Bronchial epithelial cell (primary cell): ENCODE measurements at regions not wholly inside any gene's neighbourhood (a gene's known extent, or its start where the extent isn't known, plus 50 kb on each side); places are given as distances from the start of the nearest gene placed in this dataset.

ENCODE experiments used
- DNase-seq: peaks from one replicate; pipeline ENCODE4 v3.0.0-alpha.2; 2010; ENCODE audit warnings: low read depth
- FAIRE-seq: peaks from 2 replicates; lab custom pipeline; 2011; peaks lifted over from hg19 to GRCh38; lab: Jason Lieb, UNC
- H3K27me3 ChIP-seq: 2 replicates; pipeline ENCODE4 v1.5.1; 2011; ENCODE audit warnings: low read length; ENCODE audit not compliant: control insufficient read depth, insufficient read depth
- H3K36me3 ChIP-seq: 2 replicates; pipeline ENCODE4 v1.5.1; 2011; ENCODE audit warnings: low read length; ENCODE audit not compliant: control insufficient read depth, insufficient read depth
- H3K4me3 ChIP-seq: 2 replicates; pipeline ENCODE4 v1.5.1; 2011; ENCODE audit warnings: mild to moderate bottlenecking, low read depth, low read length, control low read depth
- CTCF ChIP-seq: IDR thresholded peaks from 2 replicates; pipeline ENCODE4 v1.5.1; 2011; ENCODE audit warnings: mild to moderate bottlenecking, moderate library complexity, low read length, control low read depth, inconsistent platforms; ENCODE audit not compliant: insufficient read depth, severe bottlenecking

GRCh38 chr2:20150110-20150706 lies 74.7 kb downstream of the SDC1 start:
- FAIRE-seq (no peak), DNase-seq (no peak)
- Histone ChIP-seq H3K27me3 (no peaks in the 10 kb centered on the region), H3K4me3 (no peak overlapping the region), H3K36me3 (no peaks in the 10 kb centered on the region)
- no peak for TF ChIP-seq CTCF

GRCh38 chr2:20149703-20150030 lies 75.3 kb downstream of the SDC1 start:
- H3K27me3 ChIP-seq: no peaks in the 10 kb centered on the region
- no peak for TF ChIP-seq CTCF
- FAIRE-seq: no peak

GRCh38 chr2:20148923-20149702 lies 75.8 kb downstream of the SDC1 start:
- Histone ChIP-seq H3K36me3 (no peaks in the 10 kb centered on the region), H3K4me3 (no peak overlapping the region), H3K27me3 (no peaks in the 10 kb centered on the region)
- DNase-seq (no peak), FAIRE-seq (no peak)
- no peak for TF ChIP-seq CTCF

More at GRCh38 chr2:20149703-20150030, 75.3 kb downstream of the SDC1 start:
- no peak overlapping the region for H3K4me3 ChIP-seq
- no peak for DNase-seq
- no peaks in the 10 kb centered on the region for H3K36me3 ChIP-seq

- DNase-seq (no peak), FAIRE-seq (no peak)
- TF ChIP-seq CTCF: no peak
Observed at GRCh38 chr2:20148426-20148922, 76.5 kb downstream of the SDC1 start.

GRCh38 chr2:20147351-20147750 lies 77.6 kb downstream of the SDC1 start:
- no peak for TF ChIP-seq CTCF
- no peaks in the 10 kb centered on the region for H3K27me3 ChIP-seq
- H3K36me3 ChIP-seq: no peaks in the 10 kb centered on the region
- no peak overlapping the region for H3K4me3 ChIP-seq
- FAIRE-seq: no peak
- DNase-seq: no peak

More at GRCh38 chr2:20148426-20148922, 76.5 kb downstream of the SDC1 start:
- H3K4me3 ChIP-seq: no peak overlapping the region
- H3K36me3 ChIP-seq: no peaks in the 10 kb centered on the region
- H3K27me3 ChIP-seq: no peaks in the 10 kb centered on the region
